Neuronal stem cell (in vitro differentiated cells): ENCODE measurements at regions not wholly inside any gene's neighbourhood (a gene's known extent, or its start where the extent isn't known, plus 50 kb on each side); places are given as distances from the start of the nearest gene placed in this dataset.

Experiments used
- DNase-seq: peaks from one replicate; pipeline ENCODE4 v3.0.0-alpha.2; 2013; ENCODE audit warnings: low spot score
- H2AFZ ChIP-seq: one replicate; pipeline ENCODE4 v1.6.1; 2013; ENCODE audit warnings: mild to moderate bottlenecking, low read length, inconsistent platforms
- H2AK5ac ChIP-seq: 2 replicates; pipeline ENCODE4 v1.6.1; 2013; ENCODE audit warnings: low read depth, mild to moderate bottlenecking, inconsistent platforms, low read length, moderate library complexity, mixed read lengths
- H2BK120ac ChIP-seq: 2 replicates; pipeline ENCODE4 v1.6.1; 2013; ENCODE audit warnings: low read depth, mild to moderate bottlenecking, inconsistent platforms, low read length, moderate library complexity, mixed read lengths
- H2BK12ac ChIP-seq: one replicate; pipeline ENCODE4 v1.6.1; 2013; ENCODE audit warnings: low read length, inconsistent platforms
- H2BK15ac ChIP-seq: 2 replicates; pipeline ENCODE4 v1.6.1; 2013; ENCODE audit warnings: mild to moderate bottlenecking, low read length, inconsistent platforms, mixed read lengths
- H2BK5ac ChIP-seq: one replicate; pipeline ENCODE4 v1.6.1; 2013; ENCODE audit warnings: inconsistent platforms, mild to moderate bottlenecking, low read length, moderate library complexity
- H3K14ac ChIP-seq: one replicate; pipeline ENCODE4 v1.6.1; 2013; ENCODE audit warnings: low read length, inconsistent platforms
- H3K18ac ChIP-seq: 2 replicates; pipeline ENCODE4 v1.6.1; 2013; ENCODE audit warnings: low read length, inconsistent platforms
- H3K23ac ChIP-seq: 2 replicates; pipeline ENCODE4 v1.6.1; 2013; ENCODE audit warnings: low read depth, mild to moderate bottlenecking, mixed read lengths, low read length, inconsistent platforms; ENCODE audit not compliant: poor library complexity
- H3K27ac ChIP-seq: replicated peaks from 3 replicates; pipeline ENCODE4 v1.5.1; 2013; ENCODE audit warnings: low read length, inconsistent platforms
- H3K27me3 ChIP-seq, 3 experiments: 2 replicates each; pipeline ENCODE4 v1.6.1; 2013; ENCODE audit warnings: low read length in 3 of 3, mild to moderate bottlenecking in 2 of 3, inconsistent platforms in 1 of 3, low read depth in 1 of 3, mixed read lengths in 1 of 3, moderate library complexity in 1 of 3; ENCODE audit not compliant: control insufficient read depth in 3 of 3, insufficient read depth in 3 of 3
- H3K36me3 ChIP-seq, 2 donors: replicated peaks in 1 of 2; 2 replicates each; pipeline ENCODE4 v1.6.1; 2013; ENCODE audit warnings: low read length in 2 of 2; ENCODE audit not compliant: control insufficient read depth in 2 of 2, insufficient read depth in 2 of 2
- H3K4ac ChIP-seq: 2 replicates; pipeline ENCODE4 v1.6.1; 2013; ENCODE audit warnings: inconsistent platforms, mild to moderate bottlenecking, low read length, moderate library complexity
- H3K4me1 ChIP-seq, 2 donors: 1 replicate in 1 of 2; 2 replicates in 1 of 2; pipeline ENCODE4 v1.6.1; 2013; ENCODE audit warnings: low read length in 2 of 2, low read depth in 1 of 2; ENCODE audit not compliant: control insufficient read depth in 2 of 2, insufficient read depth in 1 of 2
- H3K4me2 ChIP-seq: one replicate; pipeline ENCODE4 v1.6.1; 2013; ENCODE audit warnings: mild to moderate bottlenecking, low read length, inconsistent platforms; ENCODE audit not compliant: insufficient read depth, poor library complexity, severe bottlenecking
- H3K4me3 ChIP-seq, 2 donors: 2 replicates each; pipeline ENCODE4 v1.5.1; 2013; ENCODE audit warnings: low read length in 2 of 2, mild to moderate bottlenecking in 2 of 2, inconsistent platforms in 1 of 2, moderate library complexity in 1 of 2
- H3K79me1 ChIP-seq: one replicate; pipeline ENCODE4 v1.6.1; 2013; ENCODE audit warnings: low read depth, mild to moderate bottlenecking, inconsistent platforms, low read length, moderate library complexity
- H3K9ac ChIP-seq: one replicate; pipeline ENCODE4 v1.6.1; 2013; ENCODE audit warnings: mild to moderate bottlenecking, low read depth, low read length, inconsistent platforms; ENCODE audit not compliant: poor library complexity
- H3K9me3 ChIP-seq, 2 donors: replicated peaks in 1 of 2; 2 replicates each; pipeline versions ENCODE3 to v1.6.1; 2013; ENCODE audit warnings: low read length in 2 of 2, mild to moderate bottlenecking in 2 of 2, inconsistent platforms in 1 of 2, low read depth in 1 of 2, mixed read lengths in 1 of 2, moderate library complexity in 1 of 2; ENCODE audit not compliant: control insufficient read depth in 2 of 2, insufficient read depth in 1 of 2
- H4K8ac ChIP-seq: one replicate; pipeline ENCODE4 v1.6.1; 2013; ENCODE audit warnings: low read depth, mild to moderate bottlenecking, inconsistent platforms, low read length, moderate library complexity
- H4K91ac ChIP-seq: one replicate; pipeline ENCODE4 v1.6.1; 2013; ENCODE audit warnings: low read length, low read depth, mild to moderate bottlenecking, inconsistent platforms; ENCODE audit not compliant: poor library complexity
- WGBS, 2 donors: extraction: QIAGEN DNeasy Blood & Tissue Kit; methylation state at CpG; one replicate each; pipeline ENCODE4 v1.1.7; 2013; ENCODE audit warnings: missing lambda C conversion rate in 2 of 2, mixed read lengths in 1 of 2; ENCODE audit not compliant: insufficient read length in 2 of 2, insufficient replicate concordance in 1 of 2; ENCODE audit errors: extremely low coverage in 2 of 2; 5-methylcytosine and 5-hydroxymethylcytosine counted together

DNA sequence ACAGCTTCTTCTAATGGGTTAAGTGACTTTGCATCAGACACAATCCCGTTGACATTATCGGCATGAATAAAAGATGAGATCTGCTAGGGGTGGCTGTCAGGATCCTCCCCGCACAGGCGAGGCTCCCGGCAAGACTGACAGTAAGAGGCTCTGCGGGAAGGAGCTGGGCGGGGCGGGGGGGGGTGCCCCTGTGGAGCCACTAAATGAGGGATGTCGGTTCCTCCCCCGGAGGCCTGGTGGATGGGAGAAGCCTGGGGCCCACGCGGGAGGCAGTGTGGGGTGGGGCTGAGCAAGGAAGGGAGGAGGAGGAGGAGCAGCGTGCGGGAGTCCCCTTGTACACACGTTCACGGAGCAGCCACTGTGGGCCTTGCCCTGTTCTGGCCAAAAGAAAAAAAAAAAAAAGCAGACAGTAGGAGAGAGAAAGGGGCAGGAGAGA, 190.9 kb upstream of the GSE1 start:
- H4K8ac ChIP-seq, result no peak overlapping the region
- no peak overlapping the region for H3K4me2 ChIP-seq
- H2AK5ac ChIP-seq, result peak overlapping the region; percentile 82
- H4K91ac ChIP-seq, result no peak overlapping the region
- H2BK5ac ChIP-seq, result no peak overlapping the region
- H3K4me3 ChIP-seq, result no peak overlapping the region
- no peak overlapping the region for H2BK12ac ChIP-seq
- no peak overlapping the region for H3K23ac ChIP-seq
- H2BK15ac ChIP-seq, result no peak overlapping the region
- peak overlapping the region; percentile 43 for H2AFZ ChIP-seq
- no peak overlapping the region for H3K9ac ChIP-seq
- no peak overlapping the region for H2BK120ac ChIP-seq
- no CpG with 5 or more reads among the region's 16 CpGs for WGBS, 2 donors
- no peaks in the 10 kb centered on the region for H3K79me1 ChIP-seq
- no peaks in the 10 kb centered on the region for H3K36me3 ChIP-seq
- H3K18ac ChIP-seq, result no peak overlapping the region
- no peak overlapping the region for H3K14ac ChIP-seq
- peaks cover 8 to 31% of the 10 kb centered on the region in 2 donors for H3K4me1 ChIP-seq
- no peak overlapping the region for H3K27ac ChIP-seq
- no peak for DNase-seq
- H3K27me3 ChIP-seq, result peaks cover 0 to 9% (median 2%) of the 10 kb centered on the region in 3 experiments
- no peaks in the 10 kb centered on the region for H3K9me3 ChIP-seq
- H3K4ac ChIP-seq, result no peak overlapping the region

DNA sequence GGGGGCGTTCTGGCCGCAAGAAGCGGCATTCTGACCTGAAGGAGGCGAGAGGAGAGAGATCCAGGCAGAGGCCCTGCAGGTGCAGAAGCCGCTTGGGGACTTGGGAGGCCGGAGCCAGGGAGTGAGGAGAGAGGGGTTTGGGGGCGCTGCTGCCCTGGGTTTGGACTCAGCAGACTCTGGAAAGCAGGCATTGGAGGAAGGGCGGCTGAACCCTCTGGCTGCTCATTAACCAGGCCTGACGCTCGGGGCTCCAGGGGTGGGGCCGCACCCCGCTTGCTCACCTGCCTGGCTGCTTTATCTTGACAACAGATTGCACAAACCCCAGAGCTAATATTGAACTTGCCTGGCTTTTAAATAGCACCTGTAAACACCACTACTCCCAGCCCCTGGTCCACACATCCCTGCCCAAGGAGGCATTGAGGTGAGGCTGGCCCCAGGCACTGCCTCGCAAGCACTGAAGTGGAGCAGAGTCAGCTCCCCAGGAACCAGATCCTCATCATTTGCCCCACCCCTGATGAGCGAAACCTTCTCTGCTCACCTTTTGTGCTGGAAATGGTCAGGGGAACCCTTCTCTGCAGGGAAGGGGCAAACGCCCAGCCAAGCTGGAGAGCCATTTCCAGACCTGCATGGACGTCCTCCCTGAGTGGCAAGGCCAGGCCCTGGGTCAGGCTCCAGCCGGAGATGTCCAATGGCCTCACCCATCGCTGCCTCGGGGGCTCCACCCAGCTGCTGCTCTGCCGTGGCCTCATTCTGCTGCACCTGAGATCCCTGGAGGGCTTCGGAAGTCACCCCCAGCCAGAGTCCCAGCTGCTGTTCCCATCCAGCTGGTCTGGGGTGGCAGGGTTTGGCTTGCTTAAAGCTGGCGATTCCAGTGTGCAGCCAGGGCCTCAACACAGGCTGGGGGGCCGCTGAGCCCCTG, 190.2 kb upstream of the GSE1 start:
- H2BK12ac ChIP-seq, result no peak overlapping the region
- H3K4me1 ChIP-seq, result peaks cover 8 to 31% of the 10 kb centered on the region in 2 donors

DNA sequence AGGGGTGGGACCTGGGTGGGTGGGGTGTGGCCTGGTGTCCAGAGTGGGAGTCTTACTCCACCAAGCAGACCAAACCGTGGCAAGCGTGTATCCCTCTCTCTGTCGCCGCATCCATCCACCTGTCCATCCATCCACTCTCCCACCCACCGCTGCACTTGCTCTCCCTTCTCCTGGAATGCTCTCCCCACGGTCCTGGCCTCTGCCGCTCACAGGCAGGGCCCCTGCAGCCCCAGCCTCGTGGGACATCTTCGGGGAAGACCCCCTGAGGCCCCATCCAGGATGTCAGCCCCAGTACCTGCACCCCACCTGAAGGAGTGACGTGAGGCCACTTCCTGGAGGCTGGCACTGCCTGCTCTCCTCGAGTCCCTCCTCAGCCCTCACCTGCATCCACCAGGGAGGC, 189.5 kb upstream of the GSE1 start:
- Histone ChIP-seq H2BK15ac (peak overlapping the region; percentile 37), H3K36me3 (no peaks in the 10 kb centered on the region), H4K8ac (no peak overlapping the region), H3K9me3 (no peaks in the 10 kb centered on the region), H2BK120ac (no peak overlapping the region), H4K91ac (no peak overlapping the region), H3K4me1 (peaks cover 8 to 31% of the 10 kb centered on the region in 2 donors), H2AK5ac (peak overlapping the region; percentile 82), H2BK5ac (no peak overlapping the region), H3K4me2 (no peak overlapping the region), H3K9ac (no peak overlapping the region), H3K4ac (no peak overlapping the region), H3K79me1 (no peaks in the 10 kb centered on the region), H3K4me3 (no peak overlapping the region), H3K14ac (no peak overlapping the region), H2AFZ (no peak overlapping the region), H3K27me3 (peaks cover 0 to 9% (median 0%) of the 10 kb centered on the region in 3 experiments), H2BK12ac (no peak overlapping the region), H3K18ac (no peak overlapping the region), H3K23ac (no peak overlapping the region), H3K27ac (no peak overlapping the region)
- DNase-seq, result no peak
- no CpG with 5 or more reads among the region's 11 CpGs for WGBS, 2 donors

More for the DNA sequence above, 190.2 kb upstream of the GSE1 start:
- DNase-seq, result no peak
- peak overlapping the region; percentile 43 for H2AFZ ChIP-seq
- no peak overlapping the region for H3K14ac ChIP-seq
- H2BK5ac ChIP-seq, result no peak overlapping the region
- no peak overlapping the region for H3K27ac ChIP-seq
- no peak overlapping the region for H4K91ac ChIP-seq
- no peak overlapping the region for H2BK15ac ChIP-seq
- no peak overlapping the region for H3K4me2 ChIP-seq
- no peaks in the 10 kb centered on the region for H3K9me3 ChIP-seq
- H2BK120ac ChIP-seq, result no peak overlapping the region
- no peak overlapping the region for H4K8ac ChIP-seq
- H3K36me3 ChIP-seq, result no peaks in the 10 kb centered on the region
- peak overlapping the region; percentile 50 for H3K18ac ChIP-seq
- no peak overlapping the region for H3K4me3 ChIP-seq
- no peaks in the 10 kb centered on the region for H3K79me1 ChIP-seq
- H3K27me3 ChIP-seq, result peaks cover 0 to 9% (median 2%) of the 10 kb centered on the region in 3 experiments
- peak overlapping the region; percentile 82 for H2AK5ac ChIP-seq
- no peak overlapping the region for H3K4ac ChIP-seq
- H3K23ac ChIP-seq, result peak overlapping the region; percentile 52
- peak overlapping the region; percentile 0 for H3K9ac ChIP-seq
- no CpG with 5 or more reads among the region's 23 CpGs for WGBS, 2 donors
